MM.1S (cell line): ENCODE measurements at regions not wholly inside any gene's neighbourhood (a gene's known extent, or its start where the extent isn't known, plus 50 kb on each side); places are given as distances from the start of the nearest gene placed in this dataset.

Experiments used
- CTCF ChIP-seq: fragments of 300-600 bp; sonication (generic); IDR thresholded peaks from 2 replicates; pipeline ENCODE4 v1.5.1; 2016; ENCODE audit warnings: antibody characterized with exemption, low read length, mixed read lengths
- EZH2 ChIP-seq: fragments of 300-600 bp; sonication (generic); optimal IDR thresholded peaks from 2 replicates; pipeline ENCODE3; 2017; ENCODE audit warnings: low read depth, mild to moderate bottlenecking, antibody characterized with exemption, low read length, mixed read lengths

GRCh38 chr12:3378655-3379054 lies 112.3 kb upstream of the PRMT8 start:
- no peak for TF ChIP-seq CTCF
- TF ChIP-seq EZH2 = no peak
